OCI-LY7 (cell line): ENCODE measurements at regions not wholly inside any gene's neighbourhood (a gene's known extent, or its start where the extent isn't known, plus 50 kb on each side); places are given as distances from the start of the nearest gene placed in this dataset.

Source experiments
- BruUV-seq: library from RNA; stranded (reverse); fragments of 400-500 nt; replicated peaks from 2 replicates; lab custom pipeline; 2021; lab: Mats Ljungman, UMichigan
- CTCF ChIA-PET: fragments of 300-600 bp; sonication (Branson Sonifier 250); formaldehyde crosslinking; loops from one replicate; lab custom pipeline; 2022; ENCODE audit warnings: antibody characterized with exemption; ENCODE audit not compliant: unreplicated experiment; lab: Charles Lee
- POLR2A ChIA-PET: fragments of 300-600 bp; sonication (Branson Sonifier 250); formaldehyde crosslinking; loops from one replicate; lab custom pipeline; 2022; ENCODE audit warnings: antibody characterized with exemption; lab: Charles Lee
- DNase-seq: peaks from one replicate; pipeline ENCODE4 v3.0.0-alpha.2; 2015; ENCODE audit warnings: low spot score
- H2AFZ ChIP-seq: fragments of 200-600 bp; sonication (generic), shearing (Covaris generic); 2 replicates; pipeline ENCODE4 v1.6.1; 2014; ENCODE audit warnings: mild to moderate bottlenecking, antibody characterized with exemption, low read length, moderate library complexity
- H3K27ac ChIP-seq: fragments of 200-600 bp; sonication (generic); 2 replicates; pipeline ENCODE4 v1.5.1; 2014; ENCODE audit warnings: mixed run types, low read depth, mild to moderate bottlenecking, moderate library complexity, low read length, inconsistent platforms; ENCODE audit not compliant: poor library complexity, severe bottlenecking
- H3K36me3 ChIP-seq: fragments of 200-600 bp; sonication (generic); 2 replicates; pipeline ENCODE4 v1.6.1; 2014; ENCODE audit warnings: mild to moderate bottlenecking, antibody characterized with exemption, low read length, moderate library complexity, mixed read lengths; ENCODE audit not compliant: insufficient read depth
- H3K4me1 ChIP-seq: fragments of 200-600 bp; sonication (generic); 2 replicates; pipeline ENCODE4 v1.5.1; 2014; ENCODE audit warnings: mild to moderate bottlenecking, low read length; ENCODE audit not compliant: insufficient read depth, poor library complexity, severe bottlenecking
- H3K4me2 ChIP-seq: fragments of 200-600 bp; sonication (generic); 2 replicates; pipeline ENCODE4 v1.6.1; 2014; ENCODE audit warnings: mild to moderate bottlenecking, low read length
- H3K4me3 ChIP-seq: fragments of 200-600 bp; sonication (generic); 2 replicates; pipeline ENCODE4 v1.5.1; 2014; ENCODE audit warnings: mild to moderate bottlenecking, low read depth, low read length; ENCODE audit not compliant: poor library complexity, severe bottlenecking
- H3K79me2 ChIP-seq: fragments of 200-600 bp; sonication (generic); 2 replicates; pipeline ENCODE4 v1.6.1; 2016; ENCODE audit warnings: low read depth, mild to moderate bottlenecking, low read length, moderate library complexity, mixed read lengths; ENCODE audit not compliant: insufficient read depth
- H3K9me2 ChIP-seq: fragments of 200-600 bp; sonication (generic); 2 replicates; pipeline ENCODE4 v1.6.1; 2016; ENCODE audit warnings: mild to moderate bottlenecking, low read length, mixed read lengths; ENCODE audit not compliant: insufficient read depth
- H3K9me3 ChIP-seq: fragments of 200-600 bp; sonication (generic); 2 replicates; pipeline ENCODE4 v1.6.1; 2014; ENCODE audit warnings: mild to moderate bottlenecking, mixed run types, low read length, mixed read lengths
- H4K20me1 ChIP-seq: fragments of 200-600 bp; sonication (generic); 2 replicates; pipeline ENCODE4 v1.6.1; 2014; ENCODE audit warnings: mild to moderate bottlenecking, antibody characterized with exemption, low read length, moderate library complexity, mixed read lengths; ENCODE audit not compliant: insufficient read depth
- EZH2phosphoT487 ChIP-seq: fragments of 200-600 bp; sonication (generic); IDR thresholded peaks from 2 replicates; pipeline ENCODE4 v1.6.1; 2018; ENCODE audit warnings: low read depth, borderline replicate concordance, mild to moderate bottlenecking, mixed run types, antibody characterized with exemption, low read length, moderate library complexity, mixed read lengths
- intact Hi-C: fragments of 100-400 bp; cut with micrococcal nuclease; formaldehyde crosslinking; loops from one replicate; pipeline ENCODE4 v1.10.0; 2022; ENCODE audit not compliant: unreplicated experiment
- TF ChIP-seq, protein P1 (sequence below): fragments of 200-600 bp; sonication (generic); conservative IDR thresholded peaks from 2 replicates; pipeline ENCODE4 v1.5.1; 2014; ENCODE audit warnings: mild to moderate bottlenecking, antibody characterized with exemption, low read length, moderate library complexity, mixed read lengths

DNA sequence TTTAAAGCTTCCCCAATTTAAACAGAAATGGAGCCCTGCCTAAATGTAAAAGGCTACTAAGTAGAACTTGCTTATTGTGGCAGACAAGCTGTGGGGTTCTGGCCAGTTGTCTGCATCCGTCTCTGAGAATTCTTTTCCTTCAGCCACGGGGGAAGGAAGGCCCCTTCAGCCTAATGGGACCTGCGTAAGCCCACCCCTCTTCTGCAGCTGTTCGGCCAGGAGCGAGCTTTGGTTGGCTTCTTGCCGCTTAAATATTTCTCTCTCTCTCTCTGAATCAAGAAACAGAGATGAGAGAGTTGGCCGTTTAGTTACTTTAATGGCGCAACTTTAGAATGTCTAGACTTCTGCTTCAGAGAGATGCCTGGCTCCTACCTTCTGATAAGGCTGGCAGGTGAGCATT is 151.7 kb upstream of the PROK2 start:
- Histone ChIP-seq H3K27ac (no peak overlapping the region), H4K20me1 (no peaks in the 10 kb centered on the region), H3K4me2 (no peak overlapping the region), H3K9me3 (no peaks in the 10 kb centered on the region), H3K9me2 (no peaks in the 10 kb centered on the region), H3K4me1 (no peaks in the 10 kb centered on the region), H3K36me3 (no peaks in the 10 kb centered on the region), H2AFZ (no peak overlapping the region), H3K79me2 (no peaks in the 10 kb centered on the region), H3K4me3 (no peak overlapping the region)
- POLR2A ChIA-PET = no interaction called here
- no peak for TF ChIP-seq EZH2phosphoT487
- TF ChIP-seq, protein P1, sequence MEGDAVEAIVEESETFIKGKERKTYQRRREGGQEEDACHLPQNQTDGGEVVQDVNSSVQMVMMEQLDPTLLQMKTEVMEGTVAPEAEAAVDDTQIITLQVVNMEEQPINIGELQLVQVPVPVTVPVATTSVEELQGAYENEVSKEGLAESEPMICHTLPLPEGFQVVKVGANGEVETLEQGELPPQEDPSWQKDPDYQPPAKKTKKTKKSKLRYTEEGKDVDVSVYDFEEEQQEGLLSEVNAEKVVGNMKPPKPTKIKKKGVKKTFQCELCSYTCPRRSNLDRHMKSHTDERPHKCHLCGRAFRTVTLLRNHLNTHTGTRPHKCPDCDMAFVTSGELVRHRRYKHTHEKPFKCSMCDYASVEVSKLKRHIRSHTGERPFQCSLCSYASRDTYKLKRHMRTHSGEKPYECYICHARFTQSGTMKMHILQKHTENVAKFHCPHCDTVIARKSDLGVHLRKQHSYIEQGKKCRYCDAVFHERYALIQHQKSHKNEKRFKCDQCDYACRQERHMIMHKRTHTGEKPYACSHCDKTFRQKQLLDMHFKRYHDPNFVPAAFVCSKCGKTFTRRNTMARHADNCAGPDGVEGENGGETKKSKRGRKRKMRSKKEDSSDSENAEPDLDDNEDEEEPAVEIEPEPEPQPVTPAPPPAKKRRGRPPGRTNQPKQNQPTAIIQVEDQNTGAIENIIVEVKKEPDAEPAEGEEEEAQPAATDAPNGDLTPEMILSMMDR = no peak
- no TSS peak for BruUV-seq
- CTCF ChIA-PET = interaction anchor here (1.1 kb wide), 1 partner anchor 10 kb away, joined by 3 read pairs; no protein-coding TSS in a partner anchor
- intact Hi-C loops = no loop called here
- DNase-seq = no peak

DNA sequence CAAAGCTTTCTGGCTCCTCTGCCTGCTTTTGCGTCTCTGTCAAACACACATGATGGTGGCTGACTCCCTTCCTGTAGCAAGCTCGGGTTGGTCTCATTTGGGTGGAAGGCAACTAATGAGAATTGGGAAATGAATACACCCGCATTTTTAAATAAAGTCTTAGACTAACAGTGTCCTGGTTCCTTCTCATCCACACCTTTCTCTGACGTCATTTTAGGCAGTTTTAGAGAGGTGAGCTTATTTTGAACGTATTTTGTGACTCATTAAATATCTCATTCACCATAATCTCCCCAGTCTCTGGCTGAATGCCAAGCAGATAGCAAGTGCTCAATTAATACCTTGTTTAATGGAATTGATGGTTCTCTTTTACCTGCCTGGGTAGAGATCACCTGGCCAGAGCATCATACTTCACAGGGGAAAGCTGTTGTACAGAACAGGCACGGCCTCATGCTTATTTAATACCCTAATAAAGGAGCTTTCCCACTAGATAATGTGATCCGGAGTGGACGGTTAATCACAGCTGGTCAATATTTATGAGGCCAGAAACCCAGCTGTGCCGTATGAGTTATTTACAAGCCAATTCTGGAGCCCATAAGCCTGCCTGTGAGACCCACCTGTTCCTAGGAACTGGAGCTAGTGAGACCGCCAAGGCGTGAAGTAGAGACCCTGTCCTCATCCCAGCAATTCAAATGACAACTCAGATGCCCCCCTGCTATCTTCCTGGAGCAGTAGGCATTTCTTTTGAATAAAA is 149.7 kb upstream of the PROK2 start:
- Histone ChIP-seq H3K4me3 (no peak overlapping the region), H3K79me2 (no peaks in the 10 kb centered on the region), H3K36me3 (no peaks in the 10 kb centered on the region), H3K4me2 (no peak overlapping the region), H3K9me2 (no peaks in the 10 kb centered on the region), H3K4me1 (no peaks in the 10 kb centered on the region), H2AFZ (no peak overlapping the region), H4K20me1 (no peaks in the 10 kb centered on the region), H3K9me3 (no peaks in the 10 kb centered on the region), H3K27ac (no peak overlapping the region)
- intact Hi-C loops = no loop called here
- BruUV-seq = no TSS peak
- DNase-seq = no peak
- ChIA-PET CTCF (interaction anchor here (0.6 kb wide), 1 partner anchor 576 kb away, joined by 3 read pairs; no protein-coding TSS in a partner anchor), POLR2A (interaction anchor here (0.7 kb wide), 1 partner anchor 457 kb away, joined by 3 read pairs; no protein-coding TSS in a partner anchor)
- TF ChIP-seq, protein P1 = no peak
- TF ChIP-seq EZH2phosphoT487 = no peak

- Histone ChIP-seq H3K79me2 (no peaks in the 10 kb centered on the region), H3K36me3 (no peaks in the 10 kb centered on the region), H3K9me2 (no peaks in the 10 kb centered on the region), H3K27ac (no peak overlapping the region), H3K4me3 (no peak overlapping the region), H4K20me1 (no peaks in the 10 kb centered on the region), H3K9me3 (no peaks in the 10 kb centered on the region), H3K4me1 (no peaks in the 10 kb centered on the region), H3K4me2 (no peak overlapping the region), H2AFZ (no peak overlapping the region)
- ChIA-PET POLR2A (no interaction called here), CTCF (no interaction called here)
- TF ChIP-seq, protein P1 = no peak
- no peak for TF ChIP-seq EZH2phosphoT487
- BruUV-seq = no TSS peak
- no peak for DNase-seq
- intact Hi-C loops = no loop called here
These were observed 147.0 kb upstream of the PROK2 start for GRCh38 chr3:71931922-71932321.
